IMR-90 (cell line): ENCODE measurements at regions not wholly inside any gene's neighbourhood (a gene's known extent, or its start where the extent isn't known, plus 50 kb on each side); places are given as distances from the start of the nearest gene placed in this dataset.

Source experiments
- ATAC-seq: fragments of 200-7000 bp; cut with Tn5 transposase; 2 replicates; pipeline ENCODE4 v1.9.1; 2020; ENCODE audit warnings: low read depth, mild to moderate bottlenecking, moderate library complexity
- BruUV-seq: library from RNA; stranded (reverse); fragments of 400-500 nt; replicated peaks from 2 replicates; lab custom pipeline; 2021; lab: Mats Ljungman, UMichigan
- CTCF ChIA-PET: fragments of 300-600 bp; formaldehyde crosslinking; extraction: SDS; loops from one replicate; lab custom pipeline; 2021; ENCODE audit warnings: antibody characterized with exemption; lab: Yijun Ruan, JAX
- POLR2A ChIA-PET: fragments of 300-600 bp; sonication (Branson Sonifier 250); formaldehyde crosslinking; loops from one replicate; lab custom pipeline; 2022; ENCODE audit warnings: antibody characterized with exemption; ENCODE audit not compliant: unreplicated experiment; lab: Charles Lee
- DNase-seq: peaks from one replicate; pipeline ENCODE4 v3.0.0; 2013
- H2AFZ ChIP-seq: replicated peaks from 2 replicates; pipeline ENCODE3; 2013; ENCODE audit warnings: low read length, mild to moderate bottlenecking; ENCODE audit not compliant: poor library complexity
- H2AK5ac ChIP-seq: 2 replicates; pipeline ENCODE4 v1.6.1; 2013; ENCODE audit warnings: low read depth, low read length, inconsistent platforms
- H2AK9ac ChIP-seq: replicated peaks from 2 replicates; pipeline ENCODE3; 2013; ENCODE audit warnings: mild to moderate bottlenecking, low read depth, low read length, moderate library complexity; ENCODE audit not compliant: poor library complexity
- H2BK120ac ChIP-seq: 2 replicates; pipeline ENCODE4 v1.6.1; 2013; ENCODE audit warnings: low read depth, low read length, inconsistent platforms
- H2BK15ac ChIP-seq: 3 replicates; pipeline ENCODE4 v1.6.1; 2013; ENCODE audit warnings: low read depth, low read length, inconsistent platforms
- H2BK20ac ChIP-seq: 2 replicates; pipeline ENCODE4 v1.6.1; 2013; ENCODE audit warnings: low read depth, mild to moderate bottlenecking, inconsistent platforms, low read length, moderate library complexity
- H2BK5ac ChIP-seq: 2 replicates; pipeline ENCODE4 v1.6.1; 2013; ENCODE audit warnings: mild to moderate bottlenecking, low read depth, low read length, inconsistent platforms; ENCODE audit not compliant: poor library complexity, severe bottlenecking
- H3K14ac ChIP-seq: replicated peaks from 2 replicates; pipeline ENCODE4 v1.6.1; 2013; ENCODE audit warnings: low read depth, low read length, inconsistent platforms
- H3K18ac ChIP-seq: 2 replicates; pipeline ENCODE4 v1.6.1; 2013; ENCODE audit warnings: low read depth, low read length, control low read depth
- H3K23ac ChIP-seq: 2 replicates; pipeline ENCODE4 v1.6.1; 2013; ENCODE audit warnings: low read depth, low read length, inconsistent platforms
- H3K27ac ChIP-seq: 2 replicates; pipeline ENCODE4 v1.5.1; 2013; ENCODE audit warnings: mild to moderate bottlenecking, control low read depth, low read length; ENCODE audit not compliant: insufficient read depth
- H3K27me3 ChIP-seq: 2 replicates; pipeline ENCODE4 v1.6.1; 2013; ENCODE audit warnings: low read length; ENCODE audit not compliant: control insufficient read depth, insufficient read depth
- H3K36me3 ChIP-seq: 2 replicates; pipeline ENCODE4 v1.6.1; 2013; ENCODE audit warnings: low read length, mixed read lengths; ENCODE audit not compliant: control insufficient read depth, insufficient read depth
- H3K4ac ChIP-seq: 2 replicates; pipeline ENCODE4 v1.6.1; 2013; ENCODE audit warnings: low read depth, low read length, inconsistent platforms
- H3K4me1 ChIP-seq: 2 replicates; pipeline ENCODE4 v1.6.1; 2013; ENCODE audit warnings: low read length, mixed read lengths; ENCODE audit not compliant: control insufficient read depth, insufficient read depth
- H3K4me2 ChIP-seq: 2 replicates; pipeline ENCODE4 v1.6.1; 2013; ENCODE audit warnings: low read depth, mild to moderate bottlenecking, control low read depth, low read length, moderate library complexity
- H3K4me3 ChIP-seq: 2 replicates; pipeline ENCODE4 v1.5.1; 2013; ENCODE audit warnings: low read depth, mild to moderate bottlenecking, control low read depth, low read length, moderate library complexity; ENCODE audit not compliant: insufficient read depth
- H3K56ac ChIP-seq: 2 replicates; pipeline ENCODE4 v1.6.1; 2013; ENCODE audit warnings: low read length, inconsistent platforms; ENCODE audit not compliant: insufficient read depth; ENCODE audit errors: extremely low read depth
- H3K79me1 ChIP-seq, 2 experiments: 2 replicates each; pipeline ENCODE4 v1.6.1; 2013; ENCODE audit warnings: low read length in 2 of 2, inconsistent platforms in 1 of 2, low read depth in 1 of 2
- H3K9ac ChIP-seq: 2 replicates; pipeline ENCODE4 v1.6.1; 2013; ENCODE audit warnings: low read depth, low read length, control low read depth
- H3K9me1 ChIP-seq: 2 replicates; pipeline ENCODE4 v1.6.1; 2013; ENCODE audit warnings: low read length, inconsistent platforms; ENCODE audit not compliant: insufficient read depth
- H3K9me3 ChIP-seq: 2 replicates; pipeline ENCODE4 v1.6.1; 2013; ENCODE audit warnings: low read length; ENCODE audit not compliant: control insufficient read depth, insufficient read depth
- H4K20me1 ChIP-seq: 2 replicates; pipeline ENCODE4 v1.6.1; 2013; ENCODE audit warnings: low read length, inconsistent platforms; ENCODE audit not compliant: insufficient read depth
- H4K5ac ChIP-seq: 2 replicates; pipeline ENCODE4 v1.6.1; 2013; ENCODE audit warnings: mild to moderate bottlenecking, low read depth, low read length, control low read depth
- H4K8ac ChIP-seq, 2 experiments: 2 replicates each; pipeline ENCODE4 v1.6.1; 2013; ENCODE audit warnings: low read depth in 2 of 2, low read length in 2 of 2, control low read depth in 1 of 2, inconsistent platforms in 1 of 2
- H4K91ac ChIP-seq: 2 replicates; pipeline ENCODE4 v1.6.1; 2013; ENCODE audit warnings: low read depth, low read length, inconsistent platforms; ENCODE audit not compliant: insufficient read depth
- BHLHE40 ChIP-seq: fragments of 150-350 bp; IDR thresholded peaks from 2 replicates; pipeline ENCODE4 v1.6.1; 2016; ENCODE audit warnings: mild to moderate bottlenecking, low read depth, low read length
- CEBPB ChIP-seq: IDR thresholded peaks from 2 replicates; pipeline ENCODE4 v1.6.1; 2012; ENCODE audit warnings: low read depth, low read length, improper control_type of control experiment
- CHD1 ChIP-seq: IDR thresholded peaks from 2 replicates; pipeline ENCODE4 v1.6.1; 2012; ENCODE audit warnings: low read depth, low read length, improper control_type of control experiment
- FOS ChIP-seq: fragments of 150-350 bp; IDR thresholded peaks from 2 replicates; pipeline ENCODE4 v1.6.1; 2016; ENCODE audit warnings: low read depth, low read length
- MAFK ChIP-seq: IDR thresholded peaks from 2 replicates; pipeline ENCODE4 v1.6.1; 2012; ENCODE audit warnings: low read depth, low read length, improper control_type of control experiment
- MAZ ChIP-seq: IDR thresholded peaks from 2 replicates; pipeline ENCODE4 v1.6.1; 2012; ENCODE audit warnings: low read depth, mild to moderate bottlenecking, low read length, improper control_type of control experiment, moderate library complexity, borderline replicate concordance
- MXI1 ChIP-seq: IDR thresholded peaks from 2 replicates; pipeline ENCODE4 v1.6.1; 2012; ENCODE audit warnings: low read depth, mild to moderate bottlenecking, low read length, moderate library complexity, borderline replicate concordance
- NFE2L2 ChIP-seq: fragments of 150-350 bp; IDR thresholded peaks from 2 replicates; pipeline ENCODE4 v1.6.1; 2016; ENCODE audit warnings: low read depth, mild to moderate bottlenecking, low read length
- POLR2A ChIP-seq: IDR thresholded peaks from 2 replicates; pipeline ENCODE4 v1.6.1; 2012; ENCODE audit warnings: mild to moderate bottlenecking, low read depth, low read length
- RAD21 ChIP-seq: IDR thresholded peaks from 2 replicates; pipeline ENCODE4 v1.6.1; 2012; ENCODE audit warnings: low read length, improper control_type of control experiment
- RCOR1 ChIP-seq: IDR thresholded peaks from 2 replicates; pipeline ENCODE4 v1.6.1; 2012; ENCODE audit warnings: mild to moderate bottlenecking, low read length, improper control_type of control experiment; ENCODE audit not compliant: insufficient replicate concordance
- RFX5 ChIP-seq: IDR thresholded peaks from 2 replicates; pipeline ENCODE4 v1.8.0; 2012; ENCODE audit warnings: low read depth, mild to moderate bottlenecking, low read length, moderate library complexity
- SMC3 ChIP-seq: fragments of 150-350 bp; IDR thresholded peaks from 2 replicates; pipeline ENCODE4 v1.6.1; 2016; ENCODE audit warnings: low read depth, mild to moderate bottlenecking, antibody characterized with exemption, low read length, moderate library complexity
- WGBS, 2 experiments: methylation state at CpG; one replicate each; pipeline versions ENCODE4 v1.1.5 to v1.1.7; 2013; ENCODE audit warnings: missing lambda C conversion rate in 2 of 2; ENCODE audit not compliant: insufficient read length in 1 of 2; ENCODE audit errors: extremely low coverage in 2 of 2; 5-methylcytosine and 5-hydroxymethylcytosine counted together
- dilution Hi-C: fragments of 300-500 bp; cut with HindIII; formaldehyde crosslinking; loops from one replicate; pipeline ENCODE4 v1.14.3; 2018; ENCODE audit warnings: low sequenced_read_pairs; ENCODE audit not compliant: unreplicated experiment
- in situ Hi-C: fragments of 300-500 bp; cut with MboI; formaldehyde crosslinking; loops from 3 replicates; pipeline ENCODE4 v1.14.3; 2019; ENCODE audit warnings: low sequenced_read_pairs, inconsistent platforms, mixed read lengths
- intact Hi-C: fragments of 100-400 bp; cut with micrococcal nuclease; formaldehyde crosslinking; loops from 2 replicates; pipeline ENCODE4 v1.10.0; 2022
- TF ChIP-seq, protein P1 (sequence below): conservative IDR thresholded peaks from 2 replicates; pipeline ENCODE4 v1.5.1; 2012; ENCODE audit warnings: mild to moderate bottlenecking, low read depth, low read length, improper control_type of control experiment
- TF ChIP-seq, protein P2 (sequence below): fragments of 150-350 bp; IDR thresholded peaks from 2 replicates; pipeline ENCODE4 v1.6.1; 2016; ENCODE audit warnings: low read depth, mild to moderate bottlenecking, low read length, moderate library complexity, borderline replicate concordance
- TF ChIP-seq, protein P3 (sequence below): fragments of 150-350 bp; IDR thresholded peaks from 2 replicates; pipeline ENCODE4 v1.6.1; 2017; ENCODE audit warnings: mild to moderate bottlenecking, antibody characterized with exemption, low read length, low read depth

DNA sequence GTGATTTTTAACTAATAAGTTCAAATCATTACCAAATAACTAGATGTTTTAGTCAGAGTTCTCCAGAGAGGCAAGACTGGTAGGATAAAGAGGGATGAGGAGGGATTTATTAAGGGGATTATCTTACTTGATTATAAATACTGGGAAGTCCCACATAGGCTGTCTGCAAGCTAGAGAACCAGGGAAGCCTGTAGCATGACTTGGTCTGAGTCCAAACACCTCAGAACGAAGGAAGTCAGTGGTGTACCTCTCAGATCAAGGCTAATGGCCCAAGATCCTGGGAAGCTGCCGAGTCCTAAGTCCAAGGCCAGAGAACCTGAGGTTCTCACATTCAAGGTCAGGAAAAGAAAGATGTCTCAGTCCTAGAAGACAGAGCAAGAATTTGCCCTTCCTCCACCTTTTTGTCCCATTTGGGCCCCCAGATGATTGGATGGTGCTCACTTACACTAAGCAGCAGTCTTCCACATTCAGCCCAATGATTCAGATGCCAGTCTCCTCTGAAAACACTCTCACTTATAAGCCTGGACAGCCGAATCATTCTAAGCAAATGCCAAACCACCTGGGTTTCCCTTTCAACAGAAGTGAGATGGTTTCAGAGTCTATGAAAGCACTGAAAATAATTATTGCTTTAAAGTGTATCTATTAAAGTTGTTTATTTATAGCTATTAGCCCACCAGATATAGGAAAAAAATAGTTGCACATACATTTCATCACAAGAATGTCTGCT is 1599.2 kb downstream of the OLFM4 start:
- H2BK5ac ChIP-seq: no peak overlapping the region
- H2AFZ ChIP-seq: no peak overlapping the region
- H2BK20ac ChIP-seq: no peak overlapping the region
- H4K8ac ChIP-seq: no peak overlapping the region
- H2AK9ac ChIP-seq: no peak overlapping the region
- H3K36me3 ChIP-seq: no peaks in the 10 kb centered on the region
- H3K14ac ChIP-seq: no peak overlapping the region
- H4K20me1 ChIP-seq: no peaks in the 10 kb centered on the region
- no peak overlapping the region for H2AK5ac ChIP-seq
- H2BK120ac ChIP-seq: no peak overlapping the region
- no peak overlapping the region for H4K5ac ChIP-seq
- no peak overlapping the region for H3K18ac ChIP-seq
- no peak overlapping the region for H3K27ac ChIP-seq
- H3K9me3 ChIP-seq: no peaks in the 10 kb centered on the region
- ChIA-PET CTCF (no interaction called here), POLR2A (no interaction called here)
- no peaks in the 10 kb centered on the region for H3K79me1 ChIP-seq
- no peak overlapping the region for H2BK15ac ChIP-seq
- H3K4me2 ChIP-seq: no peak overlapping the region
- no peak for ATAC-seq
- WGBS, 2 experiments: 20% methylated on average over 1 of the region's 3 CpGs; no CpG with 5 or more reads in 1 of the 2 experiments
- no peak overlapping the region for H3K4me3 ChIP-seq
- no peak overlapping the region for H4K91ac ChIP-seq
- TF ChIP-seq SMC3: no peak
- no peak for TF ChIP-seq RFX5
- no peak for TF ChIP-seq MAZ
- TF ChIP-seq, protein P1, sequence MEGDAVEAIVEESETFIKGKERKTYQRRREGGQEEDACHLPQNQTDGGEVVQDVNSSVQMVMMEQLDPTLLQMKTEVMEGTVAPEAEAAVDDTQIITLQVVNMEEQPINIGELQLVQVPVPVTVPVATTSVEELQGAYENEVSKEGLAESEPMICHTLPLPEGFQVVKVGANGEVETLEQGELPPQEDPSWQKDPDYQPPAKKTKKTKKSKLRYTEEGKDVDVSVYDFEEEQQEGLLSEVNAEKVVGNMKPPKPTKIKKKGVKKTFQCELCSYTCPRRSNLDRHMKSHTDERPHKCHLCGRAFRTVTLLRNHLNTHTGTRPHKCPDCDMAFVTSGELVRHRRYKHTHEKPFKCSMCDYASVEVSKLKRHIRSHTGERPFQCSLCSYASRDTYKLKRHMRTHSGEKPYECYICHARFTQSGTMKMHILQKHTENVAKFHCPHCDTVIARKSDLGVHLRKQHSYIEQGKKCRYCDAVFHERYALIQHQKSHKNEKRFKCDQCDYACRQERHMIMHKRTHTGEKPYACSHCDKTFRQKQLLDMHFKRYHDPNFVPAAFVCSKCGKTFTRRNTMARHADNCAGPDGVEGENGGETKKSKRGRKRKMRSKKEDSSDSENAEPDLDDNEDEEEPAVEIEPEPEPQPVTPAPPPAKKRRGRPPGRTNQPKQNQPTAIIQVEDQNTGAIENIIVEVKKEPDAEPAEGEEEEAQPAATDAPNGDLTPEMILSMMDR: no peak
- TF ChIP-seq RAD21: no peak
- TF ChIP-seq, protein P2, sequence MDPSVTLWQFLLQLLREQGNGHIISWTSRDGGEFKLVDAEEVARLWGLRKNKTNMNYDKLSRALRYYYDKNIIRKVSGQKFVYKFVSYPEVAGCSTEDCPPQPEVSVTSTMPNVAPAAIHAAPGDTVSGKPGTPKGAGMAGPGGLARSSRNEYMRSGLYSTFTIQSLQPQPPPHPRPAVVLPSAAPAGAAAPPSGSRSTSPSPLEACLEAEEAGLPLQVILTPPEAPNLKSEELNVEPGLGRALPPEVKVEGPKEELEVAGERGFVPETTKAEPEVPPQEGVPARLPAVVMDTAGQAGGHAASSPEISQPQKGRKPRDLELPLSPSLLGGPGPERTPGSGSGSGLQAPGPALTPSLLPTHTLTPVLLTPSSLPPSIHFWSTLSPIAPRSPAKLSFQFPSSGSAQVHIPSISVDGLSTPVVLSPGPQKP: no peak
- TF ChIP-seq MAFK: no peak
- no peak for TF ChIP-seq NFE2L2
- TF ChIP-seq, protein P3, sequence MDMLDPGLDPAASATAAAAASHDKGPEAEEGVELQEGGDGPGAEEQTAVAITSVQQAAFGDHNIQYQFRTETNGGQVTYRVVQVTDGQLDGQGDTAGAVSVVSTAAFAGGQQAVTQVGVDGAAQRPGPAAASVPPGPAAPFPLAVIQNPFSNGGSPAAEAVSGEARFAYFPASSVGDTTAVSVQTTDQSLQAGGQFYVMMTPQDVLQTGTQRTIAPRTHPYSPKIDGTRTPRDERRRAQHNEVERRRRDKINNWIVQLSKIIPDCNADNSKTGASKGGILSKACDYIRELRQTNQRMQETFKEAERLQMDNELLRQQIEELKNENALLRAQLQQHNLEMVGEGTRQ: no peak
- TF ChIP-seq POLR2A: no peak
- TF ChIP-seq FOS: no peak
- no peak for TF ChIP-seq CHD1
- TF ChIP-seq BHLHE40: no peak
- TF ChIP-seq MXI1: no peak
- TF ChIP-seq CEBPB: no peak
- no peak for TF ChIP-seq RCOR1
- DNase-seq: no peak
- H3K9me1 ChIP-seq: no peaks in the 10 kb centered on the region
- no peak overlapping the region for H3K4ac ChIP-seq
- no peaks in the 10 kb centered on the region for H3K27me3 ChIP-seq
- H3K56ac ChIP-seq: no peak overlapping the region
- dilution Hi-C loops: no loop called here
- no TSS peak for BruUV-seq
- H3K23ac ChIP-seq: no peak overlapping the region
- in situ Hi-C loops: no loop called here
- no peak overlapping the region for H3K9ac ChIP-seq
- no peaks in the 10 kb centered on the region for H3K4me1 ChIP-seq
- intact Hi-C loops: no loop called here
